ENCODE measurements at regions not wholly inside any gene's neighbourhood (a gene's known extent, or its start where the extent isn't known, plus 50 kb on each side); places are given as distances from the start of the nearest gene placed in this dataset.

- no peak for TF ChIP-seq CTCF (IDR thresholded peaks at IDR 0.05; ENCODE audit: insufficient read depth, low read length, poor library complexity, severe bottlenecking)
- H3K4me3 ChIP-seq (replicated peaks; ENCODE audit: low read depth, low read length) = no peak overlapping the region
- no peak for DNase-seq (ENCODE audit: extremely low read depth, insufficient read length)
- H3K27me3 ChIP-seq (replicated peaks; ENCODE audit: control insufficient read depth, insufficient read depth, low read length) = no peaks in the 10 kb centered on the region
- no peaks in the 10 kb centered on the region for H3K36me3 ChIP-seq (ENCODE audit: control insufficient read depth, insufficient read depth, low read length)
These were observed 77.4 kb upstream of the SLCO3A1 start for GRCh38 chr15:91776104-91776503.

DNA sequence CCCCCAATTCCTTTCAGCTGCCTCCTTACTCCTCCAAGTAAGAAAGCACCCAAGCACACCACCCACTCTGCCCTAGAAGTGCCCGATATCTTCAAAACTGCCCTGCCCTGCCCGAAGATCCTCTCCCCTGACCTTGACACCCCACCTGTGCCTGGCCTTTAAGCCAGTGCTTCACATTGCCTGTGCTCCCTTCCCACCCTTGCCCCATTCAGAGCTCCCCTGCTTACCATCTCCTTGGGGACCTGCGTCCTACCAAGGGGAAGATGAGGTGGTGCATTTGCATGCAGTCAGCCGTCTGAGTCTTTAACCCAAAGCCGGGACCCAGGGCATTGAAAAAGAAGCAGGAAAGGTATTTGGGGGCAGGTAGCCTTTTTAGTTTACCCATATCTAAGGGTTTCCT lies 73.5 kb upstream of the SLCO3A1 start:
- no peak for TF ChIP-seq CTCF (IDR thresholded peaks at IDR 0.05; ENCODE audit: insufficient read depth, low read length, poor library complexity, severe bottlenecking)
- no peak for DNase-seq (ENCODE audit: extremely low read depth, insufficient read length)
- Histone ChIP-seq H3K4me3 (replicated peaks; ENCODE audit: low read depth, low read length) (no peak overlapping the region), H3K27me3 (replicated peaks; ENCODE audit: control insufficient read depth, insufficient read depth, low read length) (no peaks in the 10 kb centered on the region), H3K36me3 (ENCODE audit: control insufficient read depth, insufficient read depth, low read length) (no peaks in the 10 kb centered on the region)

GRCh38 chr15:91780387-91780786 lies 73.1 kb upstream of the SLCO3A1 start:
- Histone ChIP-seq H3K4me3 (replicated peaks; ENCODE audit: low read depth, low read length) (no peak overlapping the region), H3K27me3 (replicated peaks; ENCODE audit: control insufficient read depth, insufficient read depth, low read length) (no peaks in the 10 kb centered on the region), H3K36me3 (ENCODE audit: control insufficient read depth, insufficient read depth, low read length) (no peaks in the 10 kb centered on the region)
- no peak for TF ChIP-seq CTCF (IDR thresholded peaks at IDR 0.05; ENCODE audit: insufficient read depth, low read length, poor library complexity, severe bottlenecking)
- no peak for DNase-seq (ENCODE audit: extremely low read depth, insufficient read length)

GRCh38 chr15:91782221-91782620 lies 71.3 kb upstream of the SLCO3A1 start:
- no peak for TF ChIP-seq CTCF (IDR thresholded peaks at IDR 0.05; ENCODE audit: insufficient read depth, low read length, poor library complexity, severe bottlenecking)
- Histone ChIP-seq H3K27me3 (replicated peaks; ENCODE audit: control insufficient read depth, insufficient read depth, low read length) (no peaks in the 10 kb centered on the region), H3K36me3 (ENCODE audit: control insufficient read depth, insufficient read depth, low read length) (no peaks in the 10 kb centered on the region), H3K4me3 (replicated peaks; ENCODE audit: low read depth, low read length) (no peak overlapping the region)
- DNase-seq (ENCODE audit: extremely low read depth, insufficient read length) = no peak

DNA sequence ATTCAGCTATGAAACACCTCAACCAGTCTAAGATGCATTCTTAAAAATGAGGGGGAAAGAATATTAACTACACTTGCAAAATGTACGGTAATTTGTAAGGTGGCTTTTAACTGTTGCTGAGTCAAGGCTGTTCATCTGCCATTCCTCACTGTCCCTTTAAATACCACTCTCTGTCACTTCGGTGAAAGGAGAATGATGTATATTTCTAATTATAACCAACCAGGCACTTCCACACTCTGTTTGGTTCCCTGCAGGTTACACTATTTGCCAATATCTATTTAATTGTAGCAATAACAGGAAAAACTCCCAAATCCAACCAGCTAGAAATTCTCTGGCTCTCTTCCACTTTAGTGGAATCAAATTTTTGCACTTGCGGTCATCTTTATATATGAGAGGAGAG lies 70.5 kb upstream of the SLCO3A1 start:
- TF ChIP-seq CTCF (IDR thresholded peaks at IDR 0.05; ENCODE audit: insufficient read depth, low read length, poor library complexity, severe bottlenecking) = no peak
- Histone ChIP-seq H3K4me3 (replicated peaks; ENCODE audit: low read depth, low read length) (no peak overlapping the region), H3K36me3 (ENCODE audit: control insufficient read depth, insufficient read depth, low read length) (no peaks in the 10 kb centered on the region), H3K27me3 (replicated peaks; ENCODE audit: control insufficient read depth, insufficient read depth, low read length) (no peaks in the 10 kb centered on the region)
- DNase-seq (ENCODE audit: extremely low read depth, insufficient read length) = no peak

- no peak for TF ChIP-seq CTCF (IDR thresholded peaks at IDR 0.05; ENCODE audit: insufficient read depth, low read length, poor library complexity, severe bottlenecking)
- Histone ChIP-seq H3K4me3 (replicated peaks; ENCODE audit: low read depth, low read length) (no peak overlapping the region), H3K27me3 (replicated peaks; ENCODE audit: control insufficient read depth, insufficient read depth, low read length) (no peaks in the 10 kb centered on the region), H3K36me3 (ENCODE audit: control insufficient read depth, insufficient read depth, low read length) (no peaks in the 10 kb centered on the region)
- DNase-seq (ENCODE audit: extremely low read depth, insufficient read length) = no peak
These were observed 70.1 kb upstream of the SLCO3A1 start for GRCh38 chr15:91783451-91783850.

Measured in GM06990 (cell line).